ENCODE measurements at regions not wholly inside any gene's neighbourhood (a gene's known extent, or its start where the extent isn't known, plus 50 kb on each side); places are given as distances from the start of the nearest gene placed in this dataset.

- POLR2A ChIA-PET (ENCODE audit: unreplicated experiment), result no interaction called here
- TF ChIP-seq, protein P1, sequence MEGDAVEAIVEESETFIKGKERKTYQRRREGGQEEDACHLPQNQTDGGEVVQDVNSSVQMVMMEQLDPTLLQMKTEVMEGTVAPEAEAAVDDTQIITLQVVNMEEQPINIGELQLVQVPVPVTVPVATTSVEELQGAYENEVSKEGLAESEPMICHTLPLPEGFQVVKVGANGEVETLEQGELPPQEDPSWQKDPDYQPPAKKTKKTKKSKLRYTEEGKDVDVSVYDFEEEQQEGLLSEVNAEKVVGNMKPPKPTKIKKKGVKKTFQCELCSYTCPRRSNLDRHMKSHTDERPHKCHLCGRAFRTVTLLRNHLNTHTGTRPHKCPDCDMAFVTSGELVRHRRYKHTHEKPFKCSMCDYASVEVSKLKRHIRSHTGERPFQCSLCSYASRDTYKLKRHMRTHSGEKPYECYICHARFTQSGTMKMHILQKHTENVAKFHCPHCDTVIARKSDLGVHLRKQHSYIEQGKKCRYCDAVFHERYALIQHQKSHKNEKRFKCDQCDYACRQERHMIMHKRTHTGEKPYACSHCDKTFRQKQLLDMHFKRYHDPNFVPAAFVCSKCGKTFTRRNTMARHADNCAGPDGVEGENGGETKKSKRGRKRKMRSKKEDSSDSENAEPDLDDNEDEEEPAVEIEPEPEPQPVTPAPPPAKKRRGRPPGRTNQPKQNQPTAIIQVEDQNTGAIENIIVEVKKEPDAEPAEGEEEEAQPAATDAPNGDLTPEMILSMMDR (conservative IDR thresholded peaks at IDR 0.05), result no peak
- no peak for TF ChIP-seq EZH2 (IDR thresholded peaks at IDR 0.05; ENCODE audit: low read depth)
- no peak overlapping the region for H3K27ac ChIP-seq
- no peak overlapping the region for H2AFZ ChIP-seq
- H3K4me2 ChIP-seq, result no peak overlapping the region
- no peaks in the 10 kb centered on the region for H3K9me2 ChIP-seq (ENCODE audit: insufficient read depth)
- H3K27me3 ChIP-seq (ENCODE audit: insufficient read depth, low read depth), result peaks cover 61% of the 10 kb centered on the region
- H3K4me3 ChIP-seq, result no peak overlapping the region
- no peaks in the 10 kb centered on the region for H3K9me3 ChIP-seq (ENCODE audit: insufficient read depth, low read depth)
- no peaks in the 10 kb centered on the region for H3K4me1 ChIP-seq (replicated peaks; ENCODE audit: insufficient read depth)
- CTCF ChIA-PET, result interaction anchor here (0.6 kb wide), 1 partner anchor 598 kb away, joined by 3 read pairs; no protein-coding TSS in a partner anchor
- H3K79me2 ChIP-seq (ENCODE audit: low read depth), result no peaks in the 10 kb centered on the region
- DNase-seq, result no peak
- no peaks in the 10 kb centered on the region for H3F3A ChIP-seq (ENCODE audit: insufficient read depth, low read depth)
- H4K20me1 ChIP-seq (ENCODE audit: insufficient read depth), result no peaks in the 10 kb centered on the region
- intact Hi-C loops (cut with micrococcal nuclease; ENCODE audit: unreplicated experiment), result no loop called here
- BruUV-seq (replicated peaks), result no TSS peak
- H3K36me3 ChIP-seq (ENCODE audit: low read depth), result no peaks in the 10 kb centered on the region
Measured at GRCh38 chr19:34831714-34832113, 58.7 kb upstream of the ZNF599 start.

DNA sequence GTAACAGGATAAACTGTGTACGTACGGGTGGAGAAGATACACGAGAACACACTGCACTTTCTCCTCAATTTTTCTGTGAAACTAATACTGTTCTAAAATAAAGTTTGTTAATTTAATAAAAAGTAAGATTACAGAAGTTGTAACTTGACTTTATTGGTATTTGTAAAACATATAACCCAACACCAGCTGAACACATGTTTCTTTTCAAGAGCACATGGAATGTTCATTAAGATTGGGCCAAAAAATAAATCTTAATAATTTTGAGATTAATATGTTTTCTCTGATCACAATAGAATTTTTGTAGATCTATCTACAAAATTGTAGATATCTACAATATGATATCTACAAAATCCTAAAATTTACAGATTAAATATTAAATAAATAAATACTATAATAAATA lies 55.1 kb upstream of the ZNF599 start:
- BruUV-seq (replicated peaks), result no TSS peak
- no peak overlapping the region for H3K4me3 ChIP-seq
- no peaks in the 10 kb centered on the region for H3K4me1 ChIP-seq (replicated peaks; ENCODE audit: insufficient read depth)
- no peaks in the 10 kb centered on the region for H4K20me1 ChIP-seq (ENCODE audit: insufficient read depth)
- no peak overlapping the region for H3K27ac ChIP-seq
- POLR2A ChIA-PET (ENCODE audit: unreplicated experiment), result no interaction called here
- DNase-seq, result no peak
- H3K36me3 ChIP-seq (ENCODE audit: low read depth), result no peaks in the 10 kb centered on the region
- H3K9me2 ChIP-seq (ENCODE audit: insufficient read depth), result no peaks in the 10 kb centered on the region
- H3K9me3 ChIP-seq (ENCODE audit: insufficient read depth, low read depth), result no peaks in the 10 kb centered on the region
- CTCF ChIA-PET, result no interaction called here
- TF ChIP-seq, protein P1 (conservative IDR thresholded peaks at IDR 0.05), result no peak
- no peak for TF ChIP-seq EZH2 (IDR thresholded peaks at IDR 0.05; ENCODE audit: low read depth)
- no peaks in the 10 kb centered on the region for H3F3A ChIP-seq (ENCODE audit: insufficient read depth, low read depth)
- H3K27me3 ChIP-seq (ENCODE audit: insufficient read depth, low read depth), result peaks cover 51% of the 10 kb centered on the region
- H2AFZ ChIP-seq, result no peak overlapping the region
- H3K79me2 ChIP-seq (ENCODE audit: low read depth), result no peaks in the 10 kb centered on the region
- no peak overlapping the region for H3K4me2 ChIP-seq
- intact Hi-C loops (cut with micrococcal nuclease; ENCODE audit: unreplicated experiment), result no loop called here

GRCh38 chr19:34825212-34825611 lies 52.2 kb upstream of the ZNF599 start:
- H2AFZ ChIP-seq, result no peak overlapping the region
- CTCF ChIA-PET, result no interaction called here
- intact Hi-C loops (cut with micrococcal nuclease; ENCODE audit: unreplicated experiment), result no loop called here
- H3K9me3 ChIP-seq (ENCODE audit: insufficient read depth, low read depth), result no peaks in the 10 kb centered on the region
- peaks cover 42% of the 10 kb centered on the region; the same call in 1 of the 2 replicates for H3K27me3 ChIP-seq (ENCODE audit: insufficient read depth, low read depth)
- no peaks in the 10 kb centered on the region for H3K79me2 ChIP-seq (ENCODE audit: low read depth)
- H3K4me3 ChIP-seq, result no peak overlapping the region
- H3F3A ChIP-seq (ENCODE audit: insufficient read depth, low read depth), result no peaks in the 10 kb centered on the region
- BruUV-seq (replicated peaks), result no TSS peak
- H3K9me2 ChIP-seq (ENCODE audit: insufficient read depth), result no peaks in the 10 kb centered on the region
- TF ChIP-seq, protein P1 (conservative IDR thresholded peaks at IDR 0.05), result no peak
- TF ChIP-seq EZH2 (IDR thresholded peaks at IDR 0.05; ENCODE audit: low read depth), result no peak
- no peak for DNase-seq
- H4K20me1 ChIP-seq (ENCODE audit: insufficient read depth), result no peaks in the 10 kb centered on the region
- H3K4me2 ChIP-seq, result no peak overlapping the region
- no peak overlapping the region for H3K27ac ChIP-seq
- H3K4me1 ChIP-seq (replicated peaks; ENCODE audit: insufficient read depth), result no peaks in the 10 kb centered on the region
- POLR2A ChIA-PET (ENCODE audit: unreplicated experiment), result no interaction called here
- no peaks in the 10 kb centered on the region for H3K36me3 ChIP-seq (ENCODE audit: low read depth)

Data from PC-9 (cell line).